SK-N-SH (cell line): ENCODE measurements at regions not wholly inside any gene's neighbourhood (a gene's known extent, or its start where the extent isn't known, plus 50 kb on each side); places are given as distances from the start of the nearest gene placed in this dataset.
A peak's percentile ranks its signal among the peaks of the same experiment; 100 is the strongest.

Source experiments
- CTCF ChIA-PET: fragments of 300-600, 350-600 bp; formaldehyde crosslinking; extraction: SDS; loops from one replicate; lab custom pipeline; 2021; lab: Yijun Ruan, JAX
- POLR2A ChIA-PET: fragments of 350-600 bp; sonication (Branson Sonifier 250); formaldehyde crosslinking; extraction: SDS; loops from one replicate; lab custom pipeline; 2020; ENCODE audit warnings: antibody characterized with exemption, inconsistent platforms; lab: Yijun Ruan, JAX
- DNase-seq: peaks from one replicate; pipeline ENCODE4 v3.0.0; 2012
- H2AFZ ChIP-seq: fragments of 200-600 bp; sonication (generic); 2 replicates; pipeline ENCODE4 v1.8.1; 2016; ENCODE audit warnings: antibody characterized with exemption, mild to moderate bottlenecking, low read depth
- H3F3A ChIP-seq: fragments of 200-600 bp; sonication (generic); replicated peaks from 2 replicates; pipeline ENCODE3; 2016; ENCODE audit warnings: antibody characterized with exemption, mild to moderate bottlenecking; ENCODE audit not compliant: insufficient read depth
- H3K27ac ChIP-seq, 2 experiments: fragments of 200-500 bp in 1 of 2; fragments of 200-600 bp in 1 of 2; sonication (Bioruptor generic) in 1 of 2; sonication (generic), shearing (Covaris generic) in 1 of 2; 2 replicates each; pipeline versions ENCODE4 v1.5.1 to v1.6.1; 2014 to 2016; ENCODE audit warnings: low read depth in 2 of 2, inconsistent platforms in 1 of 2, low read length in 1 of 2, mild to moderate bottlenecking in 1 of 2, mixed read lengths in 1 of 2
- H3K27me3 ChIP-seq: fragments of 200-600 bp; sonication (generic), shearing (Covaris generic); 2 replicates; pipeline ENCODE4 v1.6.1; 2016; ENCODE audit warnings: mixed run types; ENCODE audit not compliant: insufficient read depth
- H3K36me3 ChIP-seq, 2 experiments: fragments of 200-500 bp in 1 of 2; fragments of 200-600 bp in 1 of 2; sonication (Bioruptor generic) in 1 of 2; sonication (generic) in 1 of 2; replicated peaks in 1 of 2; 2 replicates each; pipeline versions ENCODE3 to v1.5.1; 2014 to 2016; ENCODE audit warnings: low read length in 1 of 2, mild to moderate bottlenecking in 1 of 2; ENCODE audit not compliant: insufficient read depth in 2 of 2, control insufficient read depth in 1 of 2
- H3K4me1 ChIP-seq, 2 experiments: fragments of 200-500 bp in 1 of 2; fragments of 200-600 bp in 1 of 2; sonication (Bioruptor generic) in 1 of 2; sonication (generic), shearing (Covaris generic) in 1 of 2; 2 replicates each; pipeline versions ENCODE4 v1.5.1 to v1.6.1; 2014 to 2016; ENCODE audit warnings: low read depth in 1 of 2, low read length in 1 of 2, mixed run types in 1 of 2; ENCODE audit not compliant: insufficient read depth in 2 of 2, control insufficient read depth in 1 of 2
- H3K4me2 ChIP-seq: fragments of 200-600 bp; sonication (generic), shearing (Covaris generic); 2 replicates; pipeline ENCODE4 v1.6.1; 2017; ENCODE audit warnings: mixed run types
- H3K4me3 ChIP-seq, 2 experiments: fragments of 200-500 bp in 1 of 2; fragments of 200-600 bp in 1 of 2; sonication (Bioruptor generic) in 1 of 2; sonication (generic), shearing (Covaris generic) in 1 of 2; 2 replicates each; pipeline versions ENCODE4 v1.5.1 to v1.8.1; 2014 to 2016; ENCODE audit warnings: low read depth in 2 of 2, inconsistent platforms in 1 of 2, low read length in 1 of 2, mild to moderate bottlenecking in 1 of 2, mixed read lengths in 1 of 2, moderate library complexity in 1 of 2
- H3K79me2 ChIP-seq: fragments of 200-600 bp; sonication (generic); 2 replicates; pipeline ENCODE4 v1.8.1; 2017; ENCODE audit warnings: mild to moderate bottlenecking; ENCODE audit not compliant: insufficient read depth
- H3K9ac ChIP-seq: fragments of 200-600 bp; sonication (generic); 2 replicates; pipeline ENCODE4 v1.6.1; 2017; ENCODE audit warnings: mixed run types
- H3K9me2 ChIP-seq: fragments of 200-600 bp; sonication (generic); 2 replicates; pipeline ENCODE4 v1.6.1; 2017; ENCODE audit warnings: mixed run types
- H3K9me3 ChIP-seq: fragments of 200-600 bp; sonication (generic); 2 replicates; pipeline ENCODE4 v1.6.1; 2017; ENCODE audit warnings: mixed run types, mild to moderate bottlenecking, moderate library complexity
- H4K20me1 ChIP-seq: fragments of 200-600 bp; sonication (generic); 2 replicates; pipeline ENCODE4 v1.6.1; 2017; ENCODE audit warnings: mild to moderate bottlenecking, mixed run types; ENCODE audit not compliant: insufficient read depth
- CHD2 ChIP-seq: fragments of 150-350 bp; IDR thresholded peaks from 2 replicates; pipeline ENCODE4 v1.6.1; 2018; ENCODE audit warnings: low read length; ENCODE audit not compliant: partially characterized antibody
- EZH2phosphoT487 ChIP-seq: fragments of 200-600 bp; sonication (generic); IDR thresholded peaks from 2 replicates; pipeline ENCODE4 v1.6.1; 2017; ENCODE audit warnings: low read depth, mixed run types, mild to moderate bottlenecking, antibody characterized with exemption, moderate library complexity, borderline replicate concordance
- FOSL2 ChIP-seq: IDR thresholded peaks from 2 replicates; pipeline ENCODE4 v1.4.0; 2012; ENCODE audit warnings: low read depth, mild to moderate bottlenecking, moderate library complexity, borderline replicate concordance
- FOXJ3 ChIP-seq: sonication (generic); formaldehyde crosslinking; IDR thresholded peaks from 2 replicates; pipeline ENCODE4 v1.5.1; 2020; ENCODE audit warnings: mild to moderate bottlenecking, missing genetic modification reagents
- FOXM1 ChIP-seq: IDR thresholded peaks from 2 replicates; pipeline ENCODE4 v1.4.0; 2012; ENCODE audit warnings: low read depth, mild to moderate bottlenecking
- GATA2 ChIP-seq: sonication (generic); formaldehyde crosslinking; IDR thresholded peaks from 2 replicates; pipeline ENCODE4 v1.5.0; 2020; ENCODE audit warnings: mild to moderate bottlenecking, missing genetic modification reagents
- JUND ChIP-seq: IDR thresholded peaks from 2 replicates; pipeline ENCODE4 v1.4.0; 2012
- NFIC ChIP-seq: IDR thresholded peaks from 2 replicates; pipeline ENCODE4 v1.4.0; 2012; ENCODE audit warnings: borderline replicate concordance
- PBX3 ChIP-seq: IDR thresholded peaks from 2 replicates; pipeline ENCODE4; 2012
- REST ChIP-seq: IDR thresholded peaks from 2 replicates; pipeline ENCODE4 v1.6.1; 2012; ENCODE audit warnings: mild to moderate bottlenecking, low read depth, low read length, moderate library complexity
- RXRA ChIP-seq: IDR thresholded peaks from 2 replicates; pipeline ENCODE4 v1.4.0; 2012; ENCODE audit warnings: low read depth, mild to moderate bottlenecking, borderline replicate concordance
- SIN3A ChIP-seq: IDR thresholded peaks from 2 replicates; pipeline ENCODE4 v1.6.1; 2012; ENCODE audit warnings: low read depth, mild to moderate bottlenecking, low read length, moderate library complexity, borderline replicate concordance
- SMC3 ChIP-seq: IDR thresholded peaks from 2 replicates; pipeline ENCODE4 v1.6.1; 2012; ENCODE audit warnings: low read depth, low read length, improper control_type of control experiment
- TAF1 ChIP-seq: IDR thresholded peaks from 2 replicates; pipeline ENCODE4 v1.6.1; 2012; ENCODE audit warnings: low read depth, mild to moderate bottlenecking, low read length, moderate library complexity, borderline replicate concordance
- TCF12 ChIP-seq: IDR thresholded peaks from 2 replicates; pipeline ENCODE4 v1.4.0; 2012
- TEAD4 ChIP-seq: IDR thresholded peaks from 2 replicates; pipeline ENCODE4 v1.4.0; 2012; ENCODE audit warnings: mild to moderate bottlenecking, borderline replicate concordance; ENCODE audit not compliant: insufficient read depth
- USF1 ChIP-seq: IDR thresholded peaks from 2 replicates; pipeline ENCODE4 v1.4.0; 2012; ENCODE audit warnings: low read depth, borderline replicate concordance
- USF2 ChIP-seq: fragments of 150-350 bp; IDR thresholded peaks from 2 replicates; pipeline ENCODE4 v1.6.1; 2017; ENCODE audit warnings: antibody characterized with exemption, low read length, low read depth, borderline replicate concordance
- YY1 ChIP-seq: IDR thresholded peaks from 2 replicates; pipeline ENCODE4 v1.4.0; 2012; ENCODE audit warnings: low read depth, mild to moderate bottlenecking
- ZBTB33 ChIP-seq: IDR thresholded peaks from 2 replicates; pipeline ENCODE4 v1.4.0; 2012; ENCODE audit warnings: low read depth, borderline replicate concordance
- WGBS: methylation state at CpG from one replicate; pipeline ENCODE4 v1.1.6; 2017; ENCODE audit warnings: low lambda C conversion rate; 5-methylcytosine and 5-hydroxymethylcytosine counted together

- POLR2A ChIA-PET: no interaction called here
- Histone ChIP-seq H3K9ac (no peak overlapping the region), H3K27ac (no peak overlapping the region), H3F3A (no peaks in the 10 kb centered on the region), H3K4me2 (no peak overlapping the region), H3K4me3 (no peak overlapping the region), H2AFZ (no peak overlapping the region), H3K27me3 (no peaks in the 10 kb centered on the region), H4K20me1 (no peaks in the 10 kb centered on the region), H3K36me3 (no peaks in the 10 kb centered on the region), H3K9me2 (no peaks in the 10 kb centered on the region), H3K9me3 (no peaks in the 10 kb centered on the region), H3K79me2 (no peaks in the 10 kb centered on the region), H3K4me1 (no peaks in the 10 kb centered on the region; a peak in 1 of 4 replicates)
- 19% methylated on average over 5 of the region's 5 CpGs for WGBS
- CTCF ChIA-PET: no interaction called here
- no peak for DNase-seq
- TF ChIP-seq TCF12 (no peak), SIN3A (no peak), RXRA (peak; percentile 18; the same call in 1 of the 2 replicates), FOXM1 (no peak), JUND (no peak), REST (no peak), USF1 (no peak)
- TF ChIP-seq, all 33 proteins: peak for 1
These were observed 137.1 kb upstream of the TBL1X start for GRCh38 chrX:9327747-9328145.

- WGBS: 58% methylated on average over 4 of the region's 5 CpGs
- ChIA-PET POLR2A (no interaction called here), CTCF (no interaction called here)
- Histone ChIP-seq H3K9me2 (no peaks in the 10 kb centered on the region), H4K20me1 (no peaks in the 10 kb centered on the region), H3K4me3 (no peak overlapping the region), H3K9me3 (no peaks in the 10 kb centered on the region), H3K27ac (no peak overlapping the region), H3K4me1 (no peaks in the 10 kb centered on the region; a peak in 1 of 4 replicates), H3K36me3 (no peaks in the 10 kb centered on the region), H3K79me2 (no peaks in the 10 kb centered on the region), H3F3A (no peaks in the 10 kb centered on the region), H3K27me3 (0 out of 2 replicates have a peak, but pooled peaks cover under 1% of the 10 kb centered on the region), H2AFZ (no peak overlapping the region), H3K4me2 (no peak overlapping the region), H3K9ac (no peak overlapping the region)
- TF ChIP-seq YY1 (no peak), ZBTB33 (no peak), USF2 (no peak), CHD2 (no peak), FOXJ3 (no peak), NFIC (no peak), FOSL2 (no peak), SIN3A (no peak), TEAD4 (no peak), EZH2phosphoT487 (no peak), GATA2 (no peak), TAF1 (no peak), PBX3 (no peak), JUND (no peak), SMC3 (no peak)
- no peak for DNase-seq
These were observed 135.8 kb upstream of the TBL1X start for GRCh38 chrX:9329056-9329455.
